G401 (cell line): ENCODE measurements at regions not wholly inside any gene's neighbourhood (a gene's known extent, or its start where the extent isn't known, plus 50 kb on each side); places are given as distances from the start of the nearest gene placed in this dataset.

Source experiments
- DNase-seq: peaks from one replicate; pipeline ENCODE4 v3.0.0-alpha.2; 2015; ENCODE audit warnings: low spot score
- in situ Hi-C: cut with HindIII; loops from 2 replicates; pipeline ENCODE4 v1.10.0; 2016; ENCODE audit warnings: low sequenced_read_pairs, mixed read lengths

DNA sequence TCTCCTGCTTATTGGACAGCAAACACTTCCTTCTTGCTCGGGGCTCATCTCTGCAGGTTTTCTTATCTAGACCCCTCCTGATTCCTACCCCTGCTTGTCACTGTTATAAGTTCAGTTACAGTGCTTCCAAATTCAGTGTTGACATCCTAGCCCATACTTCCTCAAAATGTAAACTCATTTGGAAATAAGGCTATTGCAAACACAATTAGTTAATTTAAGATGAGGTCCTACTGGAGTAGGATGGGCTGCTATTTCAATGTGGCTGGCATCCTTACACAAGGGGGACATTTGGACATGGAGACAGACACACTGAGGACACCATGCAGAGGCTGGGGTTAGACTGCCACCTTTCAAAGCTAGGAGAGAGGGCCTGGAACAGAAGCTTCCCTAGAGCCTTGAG is 85.2 kb upstream of the NPVF start:
- DNase-seq, result no peak
- in situ Hi-C loops, result no loop called here

DNA sequence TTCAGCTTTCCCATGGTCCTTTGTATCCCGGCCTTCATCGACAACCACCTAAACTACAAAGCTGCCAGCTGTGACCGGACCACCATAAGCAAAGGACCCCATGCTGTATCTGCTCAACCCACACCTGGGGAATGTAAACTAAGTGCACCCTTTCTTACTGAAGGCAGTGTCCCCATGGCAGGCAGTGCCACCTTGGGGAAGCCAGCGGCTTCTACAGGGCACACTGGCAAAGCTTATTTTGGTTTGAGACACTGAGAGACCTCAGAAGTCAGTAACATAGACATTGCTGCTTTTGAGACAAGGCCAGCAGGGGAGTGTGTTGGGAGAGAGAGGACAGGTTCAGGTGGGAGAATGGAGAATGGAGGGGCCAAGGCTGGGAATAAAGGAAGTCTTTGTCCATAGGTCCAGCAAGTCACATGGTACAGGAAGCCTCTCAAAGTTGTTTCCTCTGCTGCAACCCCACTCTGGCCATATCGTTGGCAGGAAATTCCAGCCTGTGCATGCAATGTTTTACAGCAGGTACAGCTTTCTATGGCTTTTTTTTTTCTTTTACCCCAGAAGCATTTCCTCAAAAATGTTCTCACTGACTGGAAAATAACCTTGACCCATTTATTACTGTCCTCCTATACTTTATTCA is 85.9 kb upstream of the NPVF start:
- no peak for DNase-seq
- in situ Hi-C loops, result no loop called here

DNA sequence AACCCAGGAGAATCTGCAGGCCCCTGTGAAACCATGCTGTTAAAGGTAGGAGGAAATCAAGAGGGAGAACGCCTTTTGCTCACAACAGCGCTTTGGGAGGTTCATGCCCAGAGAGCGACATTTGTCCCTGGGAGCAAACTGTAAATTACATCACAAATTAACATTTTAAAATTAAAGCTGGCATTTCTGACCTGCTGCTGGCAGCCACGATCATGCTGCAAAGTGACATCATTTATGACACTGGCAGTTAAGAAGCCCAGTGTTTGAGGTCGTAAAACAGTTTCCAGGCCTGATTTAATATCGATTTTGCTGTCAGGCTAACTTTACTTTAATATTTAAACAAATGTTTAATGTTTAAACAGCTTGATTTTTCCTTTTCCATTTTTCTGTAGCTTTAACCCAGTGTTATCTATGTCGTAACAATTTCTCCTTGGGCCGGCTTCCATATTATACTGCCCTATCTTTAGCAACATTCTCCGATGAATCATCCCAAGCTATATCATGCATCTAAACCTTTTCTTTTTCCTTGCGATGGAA is 86.5 kb upstream of the NPVF start:
- in situ Hi-C loops, result no loop called here
- no peak for DNase-seq

DNA sequence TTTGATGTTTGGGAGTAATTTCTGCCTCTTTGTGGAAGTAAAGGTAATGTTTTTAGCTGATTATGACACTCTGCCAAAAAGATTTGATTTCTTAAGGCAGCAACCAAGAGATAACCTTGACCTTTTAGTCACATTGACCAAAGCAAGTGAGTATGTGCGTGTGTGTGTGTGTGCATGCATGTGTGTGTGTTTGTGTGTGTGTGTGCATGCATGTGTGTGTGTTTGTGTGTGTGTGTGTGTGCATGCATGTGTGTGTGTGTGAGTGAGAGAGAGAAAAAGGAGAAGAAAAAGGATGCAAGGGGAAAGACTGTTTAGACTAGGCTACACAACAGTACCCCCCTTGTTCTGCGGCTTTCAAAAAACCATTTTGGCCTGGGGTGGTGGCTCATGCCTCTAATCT is 88.1 kb upstream of the NPVF start:
- in situ Hi-C loops, result no loop called here

DNA sequence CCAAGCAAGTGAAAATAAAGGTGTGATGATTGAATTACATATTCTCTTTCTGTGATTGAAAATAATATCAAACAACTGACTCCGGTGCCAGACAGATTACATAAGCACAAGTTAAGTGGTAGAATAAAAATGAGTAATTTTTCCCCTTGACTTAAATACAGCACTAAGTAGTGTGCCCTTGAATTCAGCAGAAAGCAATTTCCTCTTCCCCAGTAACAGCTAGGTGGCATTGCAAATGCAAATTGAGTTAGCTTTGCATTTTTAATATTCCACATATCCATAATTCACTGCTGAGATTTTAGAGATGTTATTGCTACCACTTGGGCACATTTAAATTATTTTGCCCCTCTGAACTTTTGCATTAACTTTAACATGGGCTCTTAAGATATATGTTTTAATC is 89.8 kb upstream of the NPVF start:
- no peak for DNase-seq
- in situ Hi-C loops, result no loop called here

More for the DNA sequence above, 88.1 kb upstream of the NPVF start:
- DNase-seq, result no peak

DNA sequence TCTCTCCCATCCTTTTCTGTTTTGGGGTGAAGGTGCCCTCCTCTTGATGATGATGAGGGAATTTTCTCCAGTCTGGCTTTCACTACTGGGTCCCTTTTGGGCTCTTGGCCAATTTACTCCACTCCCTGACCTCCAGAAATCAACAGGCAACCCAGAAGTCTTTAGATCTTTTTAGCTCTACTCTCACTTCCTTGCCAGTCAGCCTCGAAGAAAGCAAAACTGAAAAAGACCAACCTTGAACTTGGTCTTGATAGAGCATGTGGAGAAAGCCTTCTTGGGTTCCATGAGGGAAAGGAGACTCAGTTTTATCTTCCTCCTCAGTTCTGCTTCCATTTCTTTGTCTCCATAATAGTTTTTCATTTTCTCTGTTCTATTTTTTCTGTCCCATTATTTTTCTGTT is 91.4 kb upstream of the NPVF start:
- in situ Hi-C loops, result no loop called here
- no peak for DNase-seq

DNA sequence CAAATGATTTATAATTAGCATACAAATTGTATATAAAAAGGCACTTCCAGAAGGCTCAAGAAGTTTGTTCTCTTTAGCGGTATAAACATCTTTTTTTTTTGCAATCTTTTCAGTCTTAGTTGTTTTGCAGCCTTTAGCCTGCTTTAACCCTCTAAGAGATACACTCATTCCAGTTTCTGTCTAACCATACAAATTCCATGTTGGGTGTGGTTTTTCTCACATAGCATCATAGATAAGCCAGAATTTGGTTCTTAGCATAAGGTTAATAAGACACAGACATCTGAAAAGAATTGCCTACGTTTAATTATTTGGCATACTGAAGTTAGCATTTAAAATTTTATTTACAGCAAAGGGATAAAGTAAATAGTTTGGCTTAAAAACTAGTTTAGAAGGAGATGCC is 92.5 kb upstream of the NPVF start:
- in situ Hi-C loops, result no loop called here
- no peak for DNase-seq

DNA sequence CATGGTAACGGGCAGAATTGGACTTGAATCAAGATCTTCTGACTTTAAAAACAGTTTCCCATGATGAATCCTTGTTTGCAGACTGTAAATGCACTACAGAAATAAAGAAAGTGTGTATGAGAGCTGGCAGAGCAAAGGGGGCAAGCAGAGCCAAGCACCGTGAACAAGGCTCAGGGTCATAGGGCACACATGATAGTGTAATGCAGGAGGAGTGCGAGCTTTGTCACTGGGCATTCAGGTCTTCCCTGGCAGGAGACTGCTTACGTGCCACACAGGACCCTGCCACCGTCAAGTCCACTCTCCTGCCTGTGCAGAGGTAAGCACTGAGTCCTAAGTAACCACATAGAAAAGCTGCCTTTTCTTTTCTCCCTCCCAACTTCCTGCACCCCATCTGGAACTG is 93.1 kb upstream of the NPVF start:
- in situ Hi-C loops, result no loop called here
- no peak for DNase-seq

DNA sequence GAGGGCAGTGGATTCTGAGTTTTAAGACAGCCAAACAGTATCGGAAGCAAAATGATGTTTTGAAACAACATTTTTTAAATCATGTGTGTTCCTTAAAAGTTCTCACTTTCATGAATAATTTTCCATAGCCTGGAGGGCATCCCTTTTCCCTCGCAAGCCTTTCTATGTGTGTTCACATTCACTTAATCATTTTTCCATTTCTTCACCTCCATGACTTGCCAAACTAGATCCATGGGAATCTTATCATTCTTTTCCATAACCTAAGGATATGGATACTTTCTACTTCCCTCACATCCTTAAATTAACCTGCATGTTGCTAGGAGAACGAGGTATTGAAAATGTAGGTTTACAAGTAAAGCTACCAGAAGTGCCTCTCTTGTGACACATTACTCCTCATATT is 94.2 kb upstream of the NPVF start:
- no peak for DNase-seq
- in situ Hi-C loops, result no loop called here

DNA sequence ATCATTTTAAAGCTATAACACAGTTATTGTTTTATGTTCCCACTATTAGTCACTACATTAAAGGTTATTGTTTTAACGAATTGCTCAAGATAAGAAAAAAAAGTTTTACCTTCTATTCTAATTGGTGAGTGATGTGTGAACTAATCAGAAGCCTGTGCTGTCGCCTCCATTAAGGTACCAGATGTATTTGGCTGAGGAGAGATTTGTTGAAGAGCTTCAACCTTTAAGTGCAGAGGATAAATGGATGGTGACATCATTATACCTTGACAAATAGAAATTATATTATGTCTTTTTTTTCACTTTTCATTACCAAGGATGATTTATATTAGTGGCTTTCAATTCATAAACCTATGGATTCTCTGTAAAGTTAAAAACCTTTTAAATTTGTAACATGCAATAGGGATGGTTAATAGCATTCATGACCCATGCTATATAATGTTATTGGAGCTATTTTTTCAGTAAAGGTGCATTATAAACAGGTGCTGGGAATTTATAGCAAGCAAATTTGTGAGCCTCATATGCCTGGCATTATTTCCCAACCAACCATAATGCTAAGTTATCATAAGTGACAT is 97.0 kb upstream of the NPVF start:
- DNase-seq, result no peak

DNA sequence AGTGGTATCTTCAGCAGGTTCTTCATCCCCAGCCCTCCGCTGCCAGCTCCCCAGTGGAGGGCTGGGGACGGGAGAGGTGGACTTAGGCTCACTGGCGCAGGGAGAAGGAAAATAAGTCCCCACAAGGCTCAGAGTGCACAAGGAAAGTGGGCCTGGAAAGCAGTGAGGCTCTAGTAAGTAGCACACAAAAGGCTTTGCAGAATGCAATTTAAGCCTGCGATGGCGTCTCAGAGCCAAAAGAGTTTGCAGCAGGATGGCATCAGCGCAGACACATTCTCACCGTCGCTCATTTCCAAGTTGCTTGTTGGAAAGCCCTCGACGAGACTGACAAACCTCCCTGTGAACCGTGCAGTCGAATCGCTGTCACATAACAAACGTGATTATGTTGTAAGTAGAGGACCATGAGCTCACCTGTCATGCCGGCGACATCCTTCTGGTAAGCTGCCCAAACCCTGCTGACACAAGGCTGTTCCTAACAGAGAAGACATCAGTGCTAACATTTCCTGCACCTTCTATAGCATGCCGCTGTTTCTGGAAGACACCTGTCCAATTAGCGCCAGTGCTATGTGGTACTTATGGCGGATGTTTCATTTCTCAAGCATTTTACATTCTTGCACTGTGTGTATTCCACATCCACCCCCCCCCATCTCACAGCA is 98.3 kb upstream of the NPVF start:
- in situ Hi-C loops, result no loop called here
- DNase-seq, result peak; percentile 80

More for the DNA sequence above, 97.0 kb upstream of the NPVF start:
- in situ Hi-C loops, result no loop called here

DNA sequence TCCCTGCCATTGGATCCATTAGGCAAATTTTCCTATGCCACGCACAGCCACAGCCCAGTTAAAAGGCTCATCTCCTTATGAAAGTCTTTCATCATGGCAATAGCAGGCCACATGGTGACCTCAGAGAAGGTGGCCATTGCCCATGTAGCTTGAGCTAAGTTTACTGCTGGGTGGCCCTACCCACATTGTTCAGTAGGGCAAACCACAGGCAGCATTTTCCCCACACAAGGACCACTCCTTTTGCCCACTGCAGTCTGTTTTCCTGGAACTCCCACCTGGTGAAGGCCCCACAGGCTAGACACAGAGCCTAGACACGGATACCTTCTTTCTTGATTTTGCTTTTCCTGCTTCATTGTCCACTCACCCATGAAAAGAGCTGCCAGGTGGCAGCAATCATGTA is 101.5 kb upstream of the NPVF start:
- in situ Hi-C loops, result no loop called here
- DNase-seq, result no peak

DNA sequence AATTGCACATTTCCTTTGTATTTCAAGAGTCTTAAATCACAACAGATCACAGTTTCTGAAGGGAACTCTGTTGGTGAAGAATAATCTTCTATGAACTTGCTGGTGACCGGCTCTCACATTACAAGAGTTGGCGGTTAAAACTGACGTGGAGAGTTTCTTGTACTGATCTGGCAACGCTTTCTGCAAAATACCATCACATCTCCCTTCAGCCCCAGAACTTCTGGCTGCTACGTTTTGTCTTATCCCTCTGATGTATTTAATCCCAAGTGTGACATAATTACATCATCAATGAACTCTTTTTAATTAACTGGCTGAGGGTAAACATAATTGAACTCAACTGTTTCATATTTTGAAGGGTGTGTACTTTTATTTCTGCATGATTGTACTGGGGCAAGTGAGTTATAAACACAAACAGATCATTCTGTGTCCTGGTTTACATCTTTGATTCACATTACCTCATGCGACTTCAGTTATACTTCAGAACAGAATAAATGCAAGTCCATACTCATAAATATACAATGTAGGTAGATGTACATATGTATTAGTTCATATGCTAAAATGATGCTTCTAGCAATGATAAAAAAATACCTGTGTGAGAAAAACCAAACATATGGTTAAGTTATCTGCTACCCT is 105.1 kb upstream of the NPVF start:
- in situ Hi-C loops, result no loop called here
- DNase-seq, result no peak

DNA sequence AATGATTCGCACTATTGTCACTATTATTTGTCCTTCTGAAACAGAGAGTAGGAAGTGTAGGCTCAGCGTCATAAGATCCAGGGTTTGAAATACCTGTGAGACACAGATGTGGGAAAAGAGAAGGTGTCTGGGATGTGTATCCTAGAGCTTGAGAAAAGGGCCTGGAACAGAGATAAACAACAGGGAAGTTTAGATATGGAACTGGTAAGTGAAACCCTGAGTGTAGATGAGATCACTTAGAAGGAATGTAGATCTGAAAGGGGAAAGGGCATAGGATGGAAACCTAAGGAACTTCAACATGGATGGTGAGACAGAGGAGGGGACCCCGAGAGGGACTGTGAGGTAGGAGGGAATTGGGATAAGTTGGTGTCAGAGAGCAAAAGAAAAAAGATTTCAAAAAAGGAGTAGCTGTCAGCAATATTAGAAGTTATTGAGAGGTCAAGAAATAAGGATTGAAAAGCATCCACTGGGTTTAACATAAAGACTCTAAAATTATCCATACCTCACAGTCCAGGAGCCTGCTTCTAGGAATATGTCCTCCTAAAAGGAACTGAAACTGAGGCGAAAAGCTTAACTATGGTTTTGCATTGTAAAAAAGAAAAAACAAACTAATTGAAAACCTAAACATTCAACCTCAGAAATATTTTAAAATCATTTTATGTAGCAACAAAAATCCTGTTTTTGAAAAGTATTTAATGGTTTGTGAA is 119.2 kb upstream of the NPVF start:
- in situ Hi-C loops, result no loop called here

DNA sequence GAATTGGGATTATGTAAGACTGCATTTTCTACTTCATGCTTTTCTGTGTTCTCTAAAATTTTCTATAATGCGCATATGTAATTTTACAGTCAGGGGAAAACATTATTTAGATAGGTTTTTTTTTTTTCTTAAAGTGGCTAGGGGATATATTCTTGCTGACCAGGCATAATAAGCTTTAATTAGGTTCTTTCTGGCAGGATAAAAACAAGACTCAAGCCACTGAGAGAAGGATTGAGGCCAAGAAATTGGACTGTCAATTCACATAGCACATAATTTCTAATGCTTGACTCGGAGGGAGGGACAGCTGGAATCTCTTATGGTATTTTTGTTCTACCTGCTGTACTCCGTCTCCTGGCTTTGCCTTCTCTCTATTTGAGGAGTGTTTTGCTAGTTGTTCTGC is 119.8 kb upstream of the NPVF start:
- peak; percentile 60 for DNase-seq

More for the DNA sequence above, 119.2 kb upstream of the NPVF start:
- peak; percentile 19 for DNase-seq

DNA sequence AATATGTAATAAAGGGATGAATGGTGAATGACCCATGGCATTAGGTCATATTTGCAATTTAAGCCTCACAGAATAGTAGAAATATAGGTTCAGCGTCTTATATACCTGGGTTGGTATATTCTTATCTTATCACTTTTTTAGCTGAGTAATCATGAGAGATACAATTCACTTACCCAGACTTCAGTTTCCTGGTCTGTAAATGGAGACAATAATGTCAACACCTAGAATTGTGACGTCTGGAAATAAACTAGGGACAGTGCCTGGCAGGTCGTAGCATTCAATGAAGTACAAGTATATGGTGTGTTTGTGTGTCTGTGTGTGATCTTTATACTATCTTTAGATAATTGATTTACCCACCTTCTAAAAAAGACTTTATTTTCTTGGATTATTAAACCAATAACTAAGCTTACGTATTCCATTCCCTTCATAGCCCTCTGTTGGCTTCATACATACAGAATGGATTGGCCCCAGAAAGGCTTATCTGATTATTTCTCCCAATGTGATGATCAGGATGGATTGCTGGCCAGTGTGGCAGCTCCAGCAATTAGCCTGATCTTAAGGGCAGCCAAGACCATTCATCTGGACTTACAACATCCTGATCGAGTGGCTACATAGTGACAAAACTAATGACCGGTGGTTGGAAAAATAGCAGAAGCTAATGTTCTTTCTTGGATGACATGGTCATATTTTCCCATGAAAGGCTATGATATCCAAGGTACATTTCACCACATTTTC is 121.2 kb upstream of the NPVF start:
- peak; percentile 38 for DNase-seq
- in situ Hi-C loops, result no loop called here

More for the DNA sequence above, 119.8 kb upstream of the NPVF start:
- in situ Hi-C loops, result no loop called here

DNA sequence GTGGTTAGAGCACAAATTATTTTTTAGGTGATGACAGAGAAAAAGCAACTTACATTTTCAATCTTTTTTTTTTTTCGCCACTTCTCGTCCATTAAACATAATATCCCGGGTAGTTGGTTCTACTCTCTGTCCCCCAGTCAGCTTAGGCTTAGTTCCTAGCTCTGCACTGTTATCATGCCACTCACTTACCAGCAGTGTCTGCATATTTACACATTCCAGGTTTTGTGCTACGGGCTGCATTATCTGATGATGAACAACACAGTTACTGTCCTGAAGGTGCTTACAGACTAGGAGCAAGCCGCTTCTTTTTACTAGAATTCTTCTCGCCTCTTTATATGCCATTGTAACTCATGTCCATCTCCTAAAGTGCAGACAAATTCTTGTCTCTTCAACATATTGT is 121.8 kb upstream of the NPVF start:
- in situ Hi-C loops, result no loop called here

DNA sequence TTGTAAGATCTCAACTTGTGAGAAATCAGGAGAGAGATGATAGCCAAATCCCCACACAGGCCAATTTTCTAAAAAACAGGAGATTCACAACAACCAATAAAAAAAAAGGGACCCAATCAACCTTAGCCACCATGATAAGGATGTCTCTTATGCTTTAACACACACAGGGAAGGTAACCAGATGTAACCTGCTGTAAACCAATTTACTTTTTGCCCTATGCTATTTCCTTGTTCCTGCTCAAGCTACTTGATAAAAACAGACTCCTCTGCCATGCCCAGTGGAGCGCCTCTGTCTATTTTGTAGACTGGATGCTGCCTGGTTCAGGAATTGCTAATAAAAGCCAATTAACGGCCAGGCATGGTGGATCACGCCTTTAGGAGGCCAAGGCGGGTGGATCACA is 123.5 kb upstream of the NPVF start:
- DNase-seq, result no peak
- in situ Hi-C loops, result no loop called here

More for the DNA sequence above, 121.8 kb upstream of the NPVF start:
- DNase-seq, result peak; percentile 18

DNA sequence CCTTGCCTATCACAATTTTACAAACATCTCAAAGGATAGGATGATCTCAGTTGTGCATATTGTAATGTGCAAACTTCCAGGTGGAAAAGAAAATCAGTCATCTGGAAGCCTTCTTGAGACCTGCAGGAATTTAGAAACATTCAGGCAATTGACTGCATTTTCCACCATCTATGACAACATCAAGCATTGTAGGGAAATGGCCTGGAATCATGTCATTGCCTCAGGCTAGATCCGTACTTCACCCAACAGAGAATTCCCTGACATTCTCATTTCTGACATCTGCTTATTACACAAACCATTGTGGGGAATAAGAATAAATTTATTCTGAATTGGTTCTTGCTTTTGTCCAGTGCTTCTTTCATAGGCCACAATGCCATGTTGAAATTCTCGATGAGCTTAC is 124.9 kb upstream of the NPVF start:
- in situ Hi-C loops, result no loop called here
- DNase-seq, result peak; percentile 25
